Hepatocyte (in vitro differentiated cells): ENCODE measurements at regions not wholly inside any gene's neighbourhood (a gene's known extent, or its start where the extent isn't known, plus 50 kb on each side); places are given as distances from the start of the nearest gene placed in this dataset.

ENCODE experiments used
- DNase-seq: peaks from one replicate; pipeline ENCODE4 v3.0.0-alpha.2; 2016; ENCODE audit warnings: low spot score
- H2AFZ ChIP-seq: fragments of 200-600 bp; sonication (generic); 2 replicates; pipeline ENCODE4 v1.6.0; 2016; ENCODE audit warnings: antibody characterized with exemption, mild to moderate bottlenecking
- H3K27ac ChIP-seq: fragments of 200-600 bp; sonication (generic); 2 replicates; pipeline ENCODE4 v1.5.1; 2016; ENCODE audit warnings: mild to moderate bottlenecking
- H3K27me3 ChIP-seq: fragments of 200-600 bp; sonication (generic); 2 replicates; pipeline ENCODE4 v1.6.1; 2016
- H3K36me3 ChIP-seq: fragments of 200-600 bp; sonication (generic); replicated peaks from 2 replicates; pipeline ENCODE4 v1.5.1; 2016; ENCODE audit warnings: low read depth; ENCODE audit not compliant: insufficient read depth
- H3K4me1 ChIP-seq: fragments of 200-600 bp; sonication (generic); 2 replicates; pipeline ENCODE4 v1.5.1; 2016; ENCODE audit warnings: mild to moderate bottlenecking, moderate library complexity; ENCODE audit not compliant: insufficient read depth
- H3K4me2 ChIP-seq: fragments of 200-600 bp; sonication (generic); 2 replicates; pipeline ENCODE4 v1.6.0; 2016
- H3K4me3 ChIP-seq: fragments of 200-600 bp; sonication (generic); 2 replicates; pipeline ENCODE4 v1.5.1; 2016; ENCODE audit warnings: mild to moderate bottlenecking
- H3K79me2 ChIP-seq: fragments of 200-600 bp; sonication (generic); 2 replicates; pipeline ENCODE4 v1.6.0; 2017; ENCODE audit warnings: mild to moderate bottlenecking
- H3K9me2 ChIP-seq: fragments of 200-600 bp; sonication (generic); replicated peaks from 2 replicates; pipeline ENCODE4 v1.6.0; 2017; ENCODE audit warnings: mild to moderate bottlenecking; ENCODE audit not compliant: insufficient read depth
- H3K9me3 ChIP-seq: fragments of 200-600 bp; sonication (generic); 2 replicates; pipeline ENCODE4 v1.5.1; 2016; ENCODE audit warnings: low read depth, mild to moderate bottlenecking
- H4K20me1 ChIP-seq: fragments of 200-600 bp; sonication (generic); 2 replicates; pipeline ENCODE4 v1.6.0; 2016; ENCODE audit warnings: mild to moderate bottlenecking; ENCODE audit not compliant: insufficient read depth, poor library complexity, severe bottlenecking
- EZH2 ChIP-seq: fragments of 200-600 bp; sonication (generic); IDR thresholded peaks from 2 replicates; pipeline ENCODE4 v1.6.1; 2016; ENCODE audit warnings: antibody characterized with exemption, mild to moderate bottlenecking, borderline replicate concordance
- EZH2phosphoT487 ChIP-seq: fragments of 200-600 bp; sonication (generic); IDR thresholded peaks from one replicate; pipeline ENCODE4 v1.6.1; 2018; ENCODE audit warnings: antibody characterized with exemption, mild to moderate bottlenecking, low read depth, moderate library complexity; ENCODE audit not compliant: unreplicated experiment, severe bottlenecking
- WGBS: methylation state at CpG from one replicate; pipeline ENCODE4 v1.1.6; 2016; ENCODE audit warnings: low lambda C conversion rate; ENCODE audit errors: missing lambda C conversion rate; 5-methylcytosine and 5-hydroxymethylcytosine counted together
- TF ChIP-seq, protein P1 (sequence below): fragments of 200-600 bp; sonication (generic); IDR thresholded peaks from 2 replicates; pipeline ENCODE4 v1.5.1; 2016; ENCODE audit warnings: antibody characterized with exemption, mild to moderate bottlenecking; ENCODE audit not compliant: poor library complexity

DNA sequence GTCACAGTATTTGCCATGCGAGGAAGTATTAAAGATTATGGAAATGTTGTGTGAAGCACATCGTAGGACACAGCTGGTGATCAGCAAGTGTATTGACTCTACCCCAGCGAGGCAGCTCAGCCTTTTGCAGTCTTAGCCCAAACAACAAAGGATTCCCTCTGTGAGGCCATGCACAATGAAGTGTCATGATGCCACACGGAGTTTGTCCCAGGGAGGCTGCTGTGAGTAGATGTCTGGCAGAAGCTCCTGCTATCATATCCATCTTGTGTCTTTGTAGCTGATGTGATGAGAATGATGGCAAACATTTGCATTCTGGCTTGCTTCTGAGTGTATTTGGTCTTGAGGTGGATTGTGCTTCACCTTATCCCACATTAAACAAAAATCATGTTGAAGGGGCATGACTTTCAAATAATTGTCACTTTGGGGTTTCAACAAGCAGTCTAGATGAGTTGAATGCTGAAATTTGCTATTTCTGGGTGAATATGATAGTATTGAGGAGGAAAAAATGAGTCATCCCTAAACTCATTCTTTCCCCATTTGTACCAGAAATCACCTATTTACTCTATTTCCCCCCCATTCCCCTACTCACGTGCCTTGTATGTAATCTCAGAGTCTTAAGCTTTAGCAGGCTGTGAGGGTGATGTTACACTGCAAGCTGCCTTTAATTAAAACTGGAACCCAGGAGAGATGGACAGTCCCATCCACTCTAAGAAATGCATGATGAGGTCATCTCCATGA is 273.5 kb downstream of the RNF144A start:
- WGBS, result 60% methylated on average over 5 of the region's 5 CpGs
- Histone ChIP-seq H3K4me2 (no peak overlapping the region), H3K9me2 (no peaks in the 10 kb centered on the region), H3K9me3 (no peaks in the 10 kb centered on the region), H3K27ac (no peak overlapping the region), H2AFZ (no peak overlapping the region), H3K79me2 (no peaks in the 10 kb centered on the region), H4K20me1 (no peaks in the 10 kb centered on the region), H3K27me3 (no peaks in the 10 kb centered on the region), H3K4me1 (peaks cover 4% of the 10 kb centered on the region), H3K36me3 (no peaks in the 10 kb centered on the region), H3K4me3 (no peak overlapping the region)
- TF ChIP-seq EZH2phosphoT487 (no peak), EZH2 (no peak)
- TF ChIP-seq, protein P1, sequence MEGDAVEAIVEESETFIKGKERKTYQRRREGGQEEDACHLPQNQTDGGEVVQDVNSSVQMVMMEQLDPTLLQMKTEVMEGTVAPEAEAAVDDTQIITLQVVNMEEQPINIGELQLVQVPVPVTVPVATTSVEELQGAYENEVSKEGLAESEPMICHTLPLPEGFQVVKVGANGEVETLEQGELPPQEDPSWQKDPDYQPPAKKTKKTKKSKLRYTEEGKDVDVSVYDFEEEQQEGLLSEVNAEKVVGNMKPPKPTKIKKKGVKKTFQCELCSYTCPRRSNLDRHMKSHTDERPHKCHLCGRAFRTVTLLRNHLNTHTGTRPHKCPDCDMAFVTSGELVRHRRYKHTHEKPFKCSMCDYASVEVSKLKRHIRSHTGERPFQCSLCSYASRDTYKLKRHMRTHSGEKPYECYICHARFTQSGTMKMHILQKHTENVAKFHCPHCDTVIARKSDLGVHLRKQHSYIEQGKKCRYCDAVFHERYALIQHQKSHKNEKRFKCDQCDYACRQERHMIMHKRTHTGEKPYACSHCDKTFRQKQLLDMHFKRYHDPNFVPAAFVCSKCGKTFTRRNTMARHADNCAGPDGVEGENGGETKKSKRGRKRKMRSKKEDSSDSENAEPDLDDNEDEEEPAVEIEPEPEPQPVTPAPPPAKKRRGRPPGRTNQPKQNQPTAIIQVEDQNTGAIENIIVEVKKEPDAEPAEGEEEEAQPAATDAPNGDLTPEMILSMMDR, result no peak
- DNase-seq, result no peak

DNA sequence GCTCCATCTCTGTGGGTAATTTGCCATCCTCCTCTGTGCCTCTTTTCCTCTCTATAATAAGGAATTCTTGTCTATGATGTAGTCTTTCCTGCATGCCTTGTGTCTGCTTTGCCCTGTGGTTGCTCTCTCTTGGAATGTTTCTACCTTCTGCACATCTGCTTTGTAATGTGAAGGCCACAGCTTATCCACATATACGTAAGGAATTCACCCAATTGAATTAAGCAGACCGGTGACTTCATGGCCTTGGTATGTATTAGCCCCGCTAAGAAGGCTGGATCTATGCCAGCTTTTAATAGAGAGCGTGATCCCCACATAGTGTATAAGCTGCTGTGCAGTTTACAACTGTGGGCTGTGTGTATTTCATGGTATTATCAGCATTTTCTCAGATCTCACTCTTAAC is 274.7 kb downstream of the RNF144A start:
- TF ChIP-seq EZH2, result no peak
- no peak for TF ChIP-seq EZH2phosphoT487
- TF ChIP-seq, protein P1, result no peak
- Histone ChIP-seq H3K27me3 (no peaks in the 10 kb centered on the region), H3K27ac (peak overlapping the region; percentile 32), H4K20me1 (no peaks in the 10 kb centered on the region), H3K4me2 (no peak overlapping the region), H3K4me1 (peaks cover 4% of the 10 kb centered on the region), H3K9me2 (no peaks in the 10 kb centered on the region), H3K79me2 (no peaks in the 10 kb centered on the region), H3K9me3 (no peaks in the 10 kb centered on the region), H3K4me3 (no peak overlapping the region), H3K36me3 (no peaks in the 10 kb centered on the region), H2AFZ (no peak overlapping the region)
- 15% methylated on average over 4 of the region's 4 CpGs for WGBS
- peak; percentile 77 for DNase-seq

DNA sequence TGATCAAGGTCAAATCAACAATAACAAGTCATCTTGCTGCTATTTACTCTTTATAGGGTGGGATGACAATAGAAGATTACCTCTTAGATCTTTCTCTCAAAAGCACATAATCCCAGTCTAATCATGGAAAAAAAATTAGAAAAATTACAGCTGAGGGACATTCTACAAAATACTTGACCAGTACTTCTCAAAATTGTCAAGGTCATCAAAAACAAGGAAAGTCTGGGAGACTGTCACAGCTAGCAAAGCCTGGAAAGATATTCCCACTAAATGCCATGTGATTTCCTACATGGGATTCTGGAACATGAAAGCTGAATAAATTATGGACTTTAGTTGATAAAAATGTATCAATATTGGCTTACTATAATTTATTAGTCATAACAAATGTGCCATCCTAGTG is 276.2 kb downstream of the RNF144A start:
- Histone ChIP-seq H3K4me1 (peaks cover 4% of the 10 kb centered on the region), H3K9me3 (no peaks in the 10 kb centered on the region), H3K4me3 (no peak overlapping the region), H3K9me2 (no peaks in the 10 kb centered on the region), H4K20me1 (no peaks in the 10 kb centered on the region), H2AFZ (no peak overlapping the region), H3K27me3 (no peaks in the 10 kb centered on the region), H3K27ac (no peak overlapping the region), H3K4me2 (no peak overlapping the region), H3K36me3 (no peaks in the 10 kb centered on the region), H3K79me2 (no peaks in the 10 kb centered on the region)
- no peak for DNase-seq
- TF ChIP-seq, protein P1, result no peak
- no peak for TF ChIP-seq EZH2phosphoT487
- no peak for TF ChIP-seq EZH2
